Tibial nerve (tissue), 4 donors: ENCODE measurements at regions not wholly inside any gene's neighbourhood (a gene's known extent, or its start where the extent isn't known, plus 50 kb on each side); places are given as distances from the start of the nearest gene placed in this dataset.

Source experiments
- EP300 ChIP-seq, 2 donors: sonication (generic); formaldehyde crosslinking; IDR thresholded peaks; one replicate each; pipeline ENCODE4 v1.6.1; 2017; ENCODE audit warnings: antibody characterized with exemption in 2 of 2, mild to moderate bottlenecking in 1 of 2
- POLR2A ChIP-seq, 2 donors: fragments of 450-650 bp; IDR thresholded peaks; one replicate each; pipeline ENCODE4 v1.6.1; 2017; ENCODE audit warnings: antibody characterized with exemption in 2 of 2, mild to moderate bottlenecking in 2 of 2, moderate library complexity in 2 of 2
- TF ChIP-seq, protein P1 (sequence below), 5 experiments: fragments of 200-600 bp in 3 of 5; fragments of 450-650 bp in 2 of 5; sonication (generic) in 3 of 5; IDR thresholded peaks; one replicate each; pipeline ENCODE4 v1.5.1; 2016 to 2019; ENCODE audit warnings: antibody characterized with exemption in 5 of 5, mild to moderate bottlenecking in 3 of 5, moderate library complexity in 2 of 5

GRCh38 chr6:3535776-3536435, 79.1 kb upstream of the SLC22A23 start:
- TF ChIP-seq, protein P1, sequence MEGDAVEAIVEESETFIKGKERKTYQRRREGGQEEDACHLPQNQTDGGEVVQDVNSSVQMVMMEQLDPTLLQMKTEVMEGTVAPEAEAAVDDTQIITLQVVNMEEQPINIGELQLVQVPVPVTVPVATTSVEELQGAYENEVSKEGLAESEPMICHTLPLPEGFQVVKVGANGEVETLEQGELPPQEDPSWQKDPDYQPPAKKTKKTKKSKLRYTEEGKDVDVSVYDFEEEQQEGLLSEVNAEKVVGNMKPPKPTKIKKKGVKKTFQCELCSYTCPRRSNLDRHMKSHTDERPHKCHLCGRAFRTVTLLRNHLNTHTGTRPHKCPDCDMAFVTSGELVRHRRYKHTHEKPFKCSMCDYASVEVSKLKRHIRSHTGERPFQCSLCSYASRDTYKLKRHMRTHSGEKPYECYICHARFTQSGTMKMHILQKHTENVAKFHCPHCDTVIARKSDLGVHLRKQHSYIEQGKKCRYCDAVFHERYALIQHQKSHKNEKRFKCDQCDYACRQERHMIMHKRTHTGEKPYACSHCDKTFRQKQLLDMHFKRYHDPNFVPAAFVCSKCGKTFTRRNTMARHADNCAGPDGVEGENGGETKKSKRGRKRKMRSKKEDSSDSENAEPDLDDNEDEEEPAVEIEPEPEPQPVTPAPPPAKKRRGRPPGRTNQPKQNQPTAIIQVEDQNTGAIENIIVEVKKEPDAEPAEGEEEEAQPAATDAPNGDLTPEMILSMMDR (IDR thresholded peaks at IDR 0.05), result no peak
- TF ChIP-seq EP300 (IDR thresholded peaks at IDR 0.05) (no peak), POLR2A (IDR thresholded peaks at IDR 0.05) (no peak)
